DLD1 (cell line): ENCODE measurements at regions not wholly inside any gene's neighbourhood (a gene's known extent, or its start where the extent isn't known, plus 50 kb on each side); places are given as distances from the start of the nearest gene placed in this dataset.

Experiments
- in situ Hi-C: cut with HindIII; loops from 2 replicates; pipeline ENCODE4 v1.10.0; 2017; ENCODE audit warnings: low sequenced_read_pairs

- in situ Hi-C loops = no loop called here
Observed at GRCh38 chr2:19686439-19686838, 215.3 kb downstream of the TTC32 start.

GRCh38 chr2:19685731-19686130, 216.1 kb downstream of the TTC32 start:
- in situ Hi-C loops = no loop called here

- in situ Hi-C loops = no loop called here
Observed at GRCh38 chr2:19684516-19684915, 217.3 kb downstream of the TTC32 start.

GRCh38 chr2:19683556-19683955, 218.2 kb downstream of the TTC32 start:
- in situ Hi-C loops = no loop called here

DNA sequence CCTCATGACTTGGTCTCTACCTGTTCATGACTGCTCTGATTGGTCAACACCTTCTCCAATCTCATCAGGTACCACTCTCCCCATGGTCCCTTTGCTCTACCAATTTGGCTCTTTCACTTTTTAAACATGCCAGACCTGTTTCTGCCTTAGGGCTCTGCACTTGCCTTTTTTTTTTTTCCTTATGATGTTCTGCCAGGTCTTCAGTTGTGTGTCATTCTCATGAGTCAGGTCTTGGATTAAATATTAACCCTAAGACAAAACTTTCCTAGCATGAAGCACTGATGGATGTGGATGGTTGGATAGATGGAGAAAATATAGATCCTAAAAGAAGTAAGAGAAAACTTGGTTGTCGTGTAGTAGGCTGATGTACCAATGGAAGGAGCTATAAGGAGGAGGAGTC, 219.3 kb downstream of the TTC32 start:
- in situ Hi-C loops = no loop called here

DNA sequence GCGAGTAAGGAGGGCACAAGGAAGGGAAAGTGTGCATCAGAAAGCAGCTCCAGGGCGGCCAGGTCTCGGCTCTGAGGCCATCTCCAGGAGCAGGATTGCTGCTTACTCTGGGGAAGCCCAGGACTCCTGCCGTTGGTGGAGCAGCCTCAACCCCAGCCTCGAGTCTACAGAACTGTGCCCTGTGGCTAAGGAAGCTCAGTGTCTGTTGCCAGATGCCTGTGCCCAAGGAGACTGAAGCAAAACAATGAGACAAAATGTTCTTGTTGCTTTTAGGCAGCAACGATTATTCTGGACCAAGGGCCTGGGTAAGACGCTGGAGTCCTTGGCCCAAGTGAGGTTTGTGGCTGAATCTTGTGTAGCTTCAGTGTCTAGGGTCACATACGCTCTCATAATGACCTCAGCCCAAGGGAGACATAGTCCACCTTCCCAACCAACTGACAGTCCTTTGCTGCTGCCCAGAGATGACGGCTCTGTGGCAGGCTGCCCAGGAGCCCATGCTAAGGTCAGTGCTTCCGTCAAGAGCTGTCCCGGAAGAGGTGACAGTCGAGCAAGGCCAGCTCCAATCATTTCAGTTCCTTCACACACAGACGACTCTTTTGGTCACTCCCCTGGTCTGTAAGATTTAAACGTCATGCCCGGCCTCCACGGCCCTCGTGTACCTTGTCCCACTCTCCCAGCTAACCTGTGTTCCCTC, 223.8 kb downstream of the TTC32 start:
- in situ Hi-C loops = no loop called here

GRCh38 chr2:19677215-19677777, 224.5 kb downstream of the TTC32 start:
- in situ Hi-C loops = no loop called here

- in situ Hi-C loops = no loop called here
Observed at GRCh38 chr2:19676770-19677169, 225.0 kb downstream of the TTC32 start.

DNA sequence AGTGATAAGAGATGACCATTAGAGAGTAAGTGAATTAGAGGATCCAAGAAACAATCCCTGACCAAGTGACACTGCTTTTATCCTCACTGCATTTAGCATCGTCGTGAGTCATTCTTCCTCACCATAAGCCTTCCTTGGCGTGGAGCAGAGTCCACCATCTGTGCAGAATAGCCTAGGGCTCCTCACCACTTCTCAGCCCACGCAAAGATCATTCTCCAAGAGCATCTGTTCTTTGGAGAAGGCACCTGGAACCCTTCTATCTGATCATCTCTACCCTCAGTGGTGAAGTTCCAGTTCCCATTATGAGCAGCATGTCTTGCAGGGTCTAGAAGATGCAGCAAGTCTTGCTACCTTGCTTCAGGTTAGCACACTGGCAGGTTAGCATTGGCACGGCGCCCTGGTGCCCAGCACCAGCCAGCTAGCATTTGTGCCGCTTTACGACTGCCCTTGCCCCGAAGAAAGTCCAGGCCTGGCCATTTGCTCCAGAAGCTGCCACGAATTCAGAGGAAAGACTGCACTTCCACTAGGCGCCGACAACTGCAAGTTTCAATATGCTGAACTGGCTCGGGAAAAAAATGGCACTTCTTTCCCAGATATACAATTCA, 225.8 kb downstream of the TTC32 start:
- in situ Hi-C loops = no loop called here

GRCh38 chr2:19675003-19675629, 226.7 kb downstream of the TTC32 start:
- in situ Hi-C loops = no loop called here

DNA sequence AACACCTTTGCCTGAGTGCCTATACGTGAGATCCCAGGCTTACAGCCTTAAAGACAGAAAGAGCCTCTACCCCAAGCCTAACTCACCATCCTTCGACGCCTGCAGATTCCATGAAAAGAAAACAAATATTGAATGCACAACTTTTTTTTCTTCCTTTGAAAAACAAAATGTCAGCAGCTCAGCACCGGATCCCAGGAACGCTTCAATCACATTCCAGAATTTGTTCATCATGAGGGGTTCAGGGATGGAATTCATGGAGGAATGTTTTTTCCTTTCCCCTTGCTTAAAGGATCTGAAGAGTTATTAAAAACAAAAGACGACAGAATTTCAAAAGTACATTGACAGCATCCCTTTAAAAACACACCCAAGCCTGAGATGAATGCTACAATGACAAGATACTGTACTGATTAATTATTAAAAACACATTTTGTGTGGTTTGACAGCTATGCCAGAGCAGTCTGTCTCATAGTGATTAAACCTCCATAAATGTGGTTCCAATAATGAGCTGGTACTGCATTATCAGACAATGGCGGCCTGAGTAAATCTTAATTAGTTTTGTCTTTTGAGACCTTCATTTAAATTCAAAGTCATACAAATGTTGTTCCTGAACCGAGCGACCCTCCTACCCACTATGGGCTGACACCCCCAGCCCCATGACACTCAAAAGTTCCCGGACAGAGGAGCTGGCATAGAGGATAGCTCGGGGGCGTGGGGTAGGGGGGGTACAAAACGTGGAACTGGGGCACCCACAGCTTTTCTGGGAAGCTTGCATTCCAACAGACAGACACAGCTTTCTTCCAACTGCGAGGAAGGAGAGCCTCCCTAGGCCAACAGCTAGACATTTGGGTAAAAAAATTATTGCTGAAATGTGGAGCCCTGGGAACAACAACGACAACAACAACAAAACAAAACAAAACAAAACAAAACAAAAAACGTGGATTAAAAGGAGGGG, 227.5 kb downstream of the TTC32 start:
- in situ Hi-C loops = no loop called here

DNA sequence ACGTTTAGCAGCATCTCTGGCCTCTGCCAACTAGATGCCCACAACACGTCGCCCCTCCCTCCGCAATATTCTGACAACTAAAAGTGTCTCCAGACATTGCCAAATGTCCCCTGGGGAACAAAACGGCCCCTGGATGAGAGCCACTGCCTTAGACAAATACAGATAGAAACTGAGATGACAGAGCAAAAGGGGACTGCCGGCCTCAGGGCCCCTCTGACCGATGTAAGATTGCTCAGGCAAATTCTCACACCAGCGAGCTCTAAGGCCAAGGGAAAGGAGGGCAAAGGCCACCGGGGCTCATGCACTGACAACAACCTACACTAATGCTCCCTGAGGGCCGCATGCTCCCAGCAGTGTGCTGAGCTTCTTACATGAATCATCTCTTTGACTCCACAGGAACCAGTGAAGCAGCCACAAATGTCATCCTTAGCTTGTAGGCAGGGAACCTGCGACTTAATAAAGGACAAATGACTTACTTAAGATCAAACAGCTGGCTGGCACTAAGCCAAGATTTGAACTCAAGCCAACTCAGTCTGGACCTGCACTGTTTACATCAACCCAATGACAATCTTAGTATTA, 228.5 kb downstream of the TTC32 start:
- in situ Hi-C loops = no loop called here

GRCh38 chr2:19671916-19672315, 229.9 kb downstream of the TTC32 start:
- in situ Hi-C loops = no loop called here

DNA sequence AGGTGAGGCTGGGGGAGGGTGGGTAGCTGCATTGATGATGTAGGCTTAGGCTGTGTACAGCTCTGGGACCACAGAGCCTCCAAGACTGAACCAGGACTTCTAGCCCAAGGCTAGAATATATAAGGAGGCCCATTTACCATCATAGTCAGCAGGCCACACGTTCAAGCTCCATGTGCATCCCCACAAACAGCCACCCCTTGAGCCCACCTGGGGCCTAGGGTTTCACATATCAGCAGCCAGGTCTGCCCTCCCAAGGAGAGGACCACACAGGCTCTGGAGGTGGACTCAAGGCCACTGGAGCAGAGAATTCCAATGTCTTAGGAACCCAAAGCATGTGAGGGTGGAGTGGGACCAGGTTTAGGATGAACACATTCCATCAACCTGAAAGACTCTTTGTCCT, 230.5 kb downstream of the TTC32 start:
- in situ Hi-C loops = no loop called here

- in situ Hi-C loops = no loop called here
Observed at GRCh38 chr2:19670303-19670702, 231.5 kb downstream of the TTC32 start.

GRCh38 chr2:19669559-19669958, 232.2 kb downstream of the TTC32 start:
- in situ Hi-C loops = no loop called here

DNA sequence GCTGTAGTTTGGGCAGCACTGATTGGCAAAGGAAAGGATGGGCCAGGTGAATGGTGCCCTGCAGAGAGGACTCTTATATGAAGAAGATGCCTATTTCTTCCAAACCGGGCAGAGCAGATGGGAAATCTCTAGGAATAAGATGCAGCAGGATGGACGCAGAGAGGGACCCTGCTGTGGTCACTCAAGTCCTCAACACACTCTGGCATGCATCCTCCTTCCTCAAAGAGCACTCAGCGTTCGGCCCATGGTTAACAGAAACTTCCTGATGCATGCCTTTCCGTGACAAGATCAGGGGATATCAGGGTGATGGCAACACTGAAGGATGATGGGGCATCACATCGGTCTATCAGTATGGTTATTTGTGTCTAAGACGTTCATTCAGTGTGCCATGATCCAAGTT, 232.7 kb downstream of the TTC32 start:
- in situ Hi-C loops = no loop called here

DNA sequence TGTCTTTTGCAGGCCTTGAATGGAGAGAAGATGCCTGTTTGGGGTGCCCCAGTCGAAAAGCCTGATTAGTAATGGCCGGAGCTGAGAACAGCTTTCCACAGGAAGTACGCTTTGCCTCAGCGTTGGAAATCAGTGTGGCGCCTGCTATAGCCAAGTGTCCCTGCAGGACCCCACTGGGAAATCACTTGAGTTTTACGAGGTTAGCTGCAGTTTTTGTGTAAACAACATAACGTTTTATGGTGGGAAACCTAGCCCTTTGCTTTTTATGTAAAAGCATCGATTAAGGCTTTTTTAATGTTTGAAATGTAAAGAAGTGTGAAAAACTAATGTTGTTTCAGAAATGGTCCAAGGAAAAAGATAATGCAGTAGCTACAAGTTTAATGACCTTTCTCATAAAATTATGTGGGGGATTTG, 234.2 kb downstream of the TTC32 start:
- in situ Hi-C loops = no loop called here

DNA sequence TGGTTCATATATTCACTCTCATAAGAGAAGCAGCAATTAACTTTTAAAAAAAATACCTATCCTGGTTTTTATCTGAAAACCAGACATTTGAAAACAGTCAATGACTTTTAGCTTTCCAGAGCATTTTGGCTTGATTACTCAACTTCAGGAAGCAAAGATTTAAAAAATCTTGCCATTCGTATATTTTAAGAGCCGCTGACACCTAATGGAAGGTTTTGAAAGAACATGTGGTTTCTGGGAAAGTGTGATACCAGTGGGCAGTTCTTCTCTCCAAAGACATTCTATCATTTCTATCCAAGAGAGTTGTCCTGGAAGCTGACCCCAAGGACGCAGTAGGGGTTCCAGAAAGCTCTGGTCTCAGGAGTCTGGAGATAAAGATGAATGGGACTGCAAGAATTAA, 234.7 kb downstream of the TTC32 start:
- in situ Hi-C loops = no loop called here

GRCh38 chr2:19664646-19665045, 237.1 kb downstream of the TTC32 start:
- in situ Hi-C loops = no loop called here
